WTC11 (cell line): ENCODE measurements at regions not wholly inside any gene's neighbourhood (a gene's known extent, or its start where the extent isn't known, plus 50 kb on each side); places are given as distances from the start of the nearest gene placed in this dataset.

ENCODE experiments used
- ATAC-seq: fragments of 200-7000 bp; cut with Tn5 transposase; 2 replicates; pipeline ENCODE4 v1.10.0; 2021; ENCODE audit warnings: mild to moderate bottlenecking, moderate library complexity
- CTCF ChIA-PET: fragments of 300-600 bp; sonication (Branson Sonifier 250); formaldehyde crosslinking; loops from one replicate; lab custom pipeline; 2021; ENCODE audit warnings: antibody characterized with exemption; lab: Charles Lee
- POLR2A ChIA-PET: fragments of 350-600 bp; sonication (Branson Sonifier 250); formaldehyde crosslinking; loops from one replicate; lab custom pipeline; 2021; ENCODE audit warnings: antibody characterized with exemption; lab: Charles Lee
- DNase-seq: peaks from one replicate; pipeline ENCODE4 v3.0.0; 2021; ENCODE audit warnings: low spot score
- H3K27ac Mint-ChIP-seq: 2 replicates; pipeline ENCODE4 v1.8.0; 2021; ENCODE audit warnings: mixed read lengths
- H3K27me3 Mint-ChIP-seq: 2 replicates; pipeline ENCODE4 v1.8.0; 2021; ENCODE audit warnings: low read depth, mild to moderate bottlenecking, moderate library complexity, mixed read lengths
- H3K36me3 Mint-ChIP-seq: 2 replicates; pipeline ENCODE4 v1.8.0; 2021; ENCODE audit warnings: mixed read lengths
- H3K4me1 Mint-ChIP-seq: 2 replicates; pipeline ENCODE4 v1.8.0; 2022; ENCODE audit warnings: mixed read lengths
- H3K4me3 Mint-ChIP-seq: 2 replicates; pipeline ENCODE4 v1.8.0; 2021; ENCODE audit warnings: mild to moderate bottlenecking, moderate library complexity, mixed read lengths
- H3K9me3 Mint-ChIP-seq: 2 replicates; pipeline ENCODE4 v1.8.0; 2021; ENCODE audit warnings: mixed read lengths
- AR ChIP-seq: fragments of 250-450 bp; sonication (Bioruptor Pico); IDR thresholded peaks from 2 replicates; pipeline ENCODE4 v1.9.0; 2021; ENCODE audit warnings: mild to moderate bottlenecking
- ARID4B ChIP-seq: sonication (generic); formaldehyde crosslinking; IDR thresholded peaks from 2 replicates; pipeline ENCODE4 v1.8.0; 2023; ENCODE audit warnings: missing genetic modification reagents, mild to moderate bottlenecking, borderline replicate concordance
- CREB1 ChIP-seq: sonication (generic); formaldehyde crosslinking; IDR thresholded peaks from 2 replicates; pipeline ENCODE4 v1.8.0; 2023; ENCODE audit warnings: mild to moderate bottlenecking, missing genetic modification reagents
- CREM ChIP-seq: sonication (generic); formaldehyde crosslinking; IDR thresholded peaks from 2 replicates; pipeline ENCODE4 v1.8.1; 2022; ENCODE audit warnings: mild to moderate bottlenecking, missing genetic modification reagents, moderate library complexity
- E2F4 ChIP-seq: sonication (generic); formaldehyde crosslinking; IDR thresholded peaks from 2 replicates; pipeline ENCODE4 v1.8.1; 2022; ENCODE audit warnings: low read depth, mild to moderate bottlenecking, moderate library complexity, missing genetic modification reagents, borderline replicate concordance
- PRRX2 ChIP-seq: fragments of 250-450 bp; sonication (Bioruptor Pico); IDR thresholded peaks from 2 replicates; pipeline ENCODE4 v1.8.0; 2021; ENCODE audit warnings: mild to moderate bottlenecking
- RELA ChIP-seq: sonication (generic); formaldehyde crosslinking; IDR thresholded peaks from 2 replicates; pipeline ENCODE4 v1.8.1; 2022; ENCODE audit warnings: missing genetic modification reagents, mild to moderate bottlenecking, borderline replicate concordance
- TEAD4 ChIP-seq: sonication (generic); formaldehyde crosslinking; IDR thresholded peaks from 2 replicates; pipeline ENCODE4 v1.8.0; 2022; ENCODE audit warnings: mild to moderate bottlenecking, missing genetic modification reagents
- TP53 ChIP-seq: sonication (generic); formaldehyde crosslinking; IDR thresholded peaks from 2 replicates; pipeline ENCODE4 v1.8.1; 2023; ENCODE audit warnings: mild to moderate bottlenecking, missing genetic modification reagents
- ZBTB21 ChIP-seq: sonication (generic); formaldehyde crosslinking; IDR thresholded peaks from 2 replicates; pipeline ENCODE4 v1.8.1; 2023; ENCODE audit warnings: mild to moderate bottlenecking, missing genetic modification reagents, borderline replicate concordance
- ZNF232 ChIP-seq: sonication (generic); formaldehyde crosslinking; IDR thresholded peaks from 2 replicates; pipeline ENCODE4 v1.8.0; 2022; ENCODE audit warnings: mild to moderate bottlenecking, missing genetic modification reagents
- ZNF263 ChIP-seq: sonication (generic); formaldehyde crosslinking; IDR thresholded peaks from 2 replicates; pipeline ENCODE4 v1.8.1; 2022; ENCODE audit warnings: low read depth, mild to moderate bottlenecking, moderate library complexity, missing genetic modification reagents
- ZNF416 ChIP-seq: fragments of 250-450 bp; sonication (Bioruptor Pico); IDR thresholded peaks from 2 replicates; pipeline ENCODE4 v1.9.0; 2021; ENCODE audit warnings: mild to moderate bottlenecking, inconsistent platforms
- ZNF425 ChIP-seq: fragments of 250-450 bp; sonication (Bioruptor Pico); conservative IDR thresholded peaks from 2 replicates; pipeline ENCODE4 v1.9.0; 2021; ENCODE audit warnings: mild to moderate bottlenecking
- ZNF532 ChIP-seq: fragments of 250-450 bp; sonication (Bioruptor Pico); IDR thresholded peaks from 2 replicates; pipeline ENCODE4 v1.9.0; 2021; ENCODE audit warnings: mild to moderate bottlenecking, borderline replicate concordance
- ZNF671 ChIP-seq: fragments of 250-450 bp; sonication (Bioruptor Pico); IDR thresholded peaks from 2 replicates; pipeline ENCODE4 v1.8.0; 2021; ENCODE audit warnings: mild to moderate bottlenecking

GRCh38 chr22:49522582-49523373 lies 304.9 kb downstream of the BRD1 start (continued):
- no peak for TF ChIP-seq E2F4

- ATAC-seq = no peak
- Mint-ChIP-seq H3K27me3 (no peaks in the 10 kb centered on the region; the same call in 1 of the 2 replicates), H3K4me1 (peaks cover 28% of the 10 kb centered on the region), H3K27ac (no peak overlapping the region), H3K9me3 (no peaks in the 10 kb centered on the region; the same call in 1 of the 2 replicates), H3K4me3 (no peak overlapping the region), H3K36me3 (no peaks in the 10 kb centered on the region)
- POLR2A ChIA-PET = no interaction called here
- CTCF ChIA-PET = no interaction called here
- TF ChIP-seq ZNF532 (CRISPR knock-in tag) (no peak), RELA (no peak), CREB1 (CRISPR knock-in tag) (no peak), ZNF671 (CRISPR knock-in tag) (no peak), CREM (CRISPR knock-in tag) (no peak), TP53 (CRISPR knock-in tag) (no peak), ZNF416 (no peak), ZNF263 (CRISPR knock-in tag) (no peak), AR (CRISPR knock-in tag) (no peak), PRRX2 (CRISPR knock-in tag) (no peak), ZBTB21 (CRISPR knock-in tag) (no peak), ZNF232 (no peak)
- DNase-seq = no peak
Observed at GRCh38 chr22:49521787-49522224, 305.9 kb downstream of the BRD1 start.

- ATAC-seq = no peak
- H3K27ac Mint-ChIP-seq = no peak overlapping the region
- H3K27me3 Mint-ChIP-seq = no peaks in the 10 kb centered on the region
- ChIA-PET POLR2A (no interaction called here), CTCF (no interaction called here)
- no peak overlapping the region for H3K4me3 Mint-ChIP-seq
- H3K9me3 Mint-ChIP-seq = peaks cover 8% of the 10 kb centered on the region
- DNase-seq = no peak
- H3K36me3 Mint-ChIP-seq = peaks cover 4% of the 10 kb centered on the region
- H3K4me1 Mint-ChIP-seq = peaks cover 30% of the 10 kb centered on the region
- no peak for TF ChIP-seq TEAD4 (CRISPR knock-in tag)
- TF ChIP-seq ZBTB21 (CRISPR knock-in tag) = no peak
- TF ChIP-seq ZNF425 (CRISPR knock-in tag) = no peak
- TF ChIP-seq ARID4B (CRISPR knock-in tag) = no peak
Observed at GRCh38 chr22:49519117-49519737, 308.4 kb downstream of the BRD1 start.
